Heart left ventricle (tissue), 13 donors: ENCODE measurements at regions not wholly inside any gene's neighbourhood (a gene's known extent, or its start where the extent isn't known, plus 50 kb on each side); places are given as distances from the start of the nearest gene placed in this dataset.

Source experiments
- CTCF ChIP-seq, 12 donors: fragments of 200-600 bp; sonication (generic) in 4 of 12; IDR thresholded peaks; one replicate each; pipeline versions ENCODE4 v1.5.0 to v1.8.0; 2018 to 2022; ENCODE audit warnings: antibody characterized with exemption in 12 of 12, mild to moderate bottlenecking in 5 of 12
- POLR2A ChIP-seq, 2 donors: fragments of 450-650 bp; IDR thresholded peaks; one replicate each; pipeline ENCODE4 v1.6.1; 2017; ENCODE audit warnings: antibody characterized with exemption in 2 of 2, mild to moderate bottlenecking in 2 of 2, moderate library complexity in 2 of 2
- donor health status: ischemic (EF 13 %, LVEDD 7.1; RV severe dilation, severe dysfunction).
- donor health status: DM: no; HTN: yes; CAD: no.
- donor health status: DM: no; HTN: no; CAD: no.
- donor health status: ischemic (EF 25% LVEDD 6.9; RV normal size, moderate dysfunction).
- donor health status: ischemic (EF 25% LVEDD 5.7; RV mildly dilated, moderate dysfunction).
- donor health status: ischemic (EF 35%, LVEDD 5.7; RV mildly dilated, moderate dysfunction).
- donor health status: nonischemic (EF 11% LVEDD 7.7; RV severe dilation, severe dysfunction).
- donor health status: DM: yes; HTN: yes; CAD: no.
- donor health status: PGD.
- donor health status: ischemic (EF 29% LVEDD 5.4; RV normal size, mild dysfunction).
- donor health status: nonischemic (EF 23%, LVEDD 6.1; RV moderate dilation, normal function).

- no peak for TF ChIP-seq CTCF (IDR thresholded peaks at IDR 0.05)
- no peak for TF ChIP-seq POLR2A (IDR thresholded peaks at IDR 0.05)
These were observed 90.2 kb upstream of the FAM174A start for GRCh38 chr5:100444961-100445360.
